NOMO-1 treated with DMSO at 0.1 percent for 48 hours (cell line): ENCODE measurements at regions not wholly inside any gene's neighbourhood (a gene's known extent, or its start where the extent isn't known, plus 50 kb on each side); places are given as distances from the start of the nearest gene placed in this dataset.
A peak's percentile ranks its signal among the peaks of the same experiment; 100 is the strongest.

Experiments used
- DNase-seq: peaks from one replicate; lab custom pipeline; 2025; ENCODE audit not compliant: unreplicated experiment; lab: John Stamatoyannopoulos, UW

DNA sequence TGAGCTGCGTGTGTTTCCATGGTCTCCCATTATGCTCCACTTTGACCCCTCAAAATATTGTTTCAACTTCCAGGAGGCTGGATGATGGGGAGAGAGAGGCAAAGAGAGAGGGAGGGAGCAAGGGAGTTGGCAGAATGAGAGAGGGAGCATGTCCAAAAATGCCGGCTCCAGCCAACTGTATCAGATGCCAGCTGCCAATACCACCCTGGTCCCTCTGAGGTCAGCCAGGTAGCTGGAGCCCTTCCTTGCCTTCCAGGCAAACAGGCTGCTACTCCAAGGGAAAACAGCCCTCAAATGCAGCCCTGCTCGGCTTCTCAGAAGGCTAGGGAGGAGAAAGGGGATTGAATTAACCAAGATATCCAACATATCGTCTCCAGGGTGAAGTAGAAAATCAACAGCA lies 440.0 kb downstream of the TSHZ3 start:
- DNase-seq = no peak

DNA sequence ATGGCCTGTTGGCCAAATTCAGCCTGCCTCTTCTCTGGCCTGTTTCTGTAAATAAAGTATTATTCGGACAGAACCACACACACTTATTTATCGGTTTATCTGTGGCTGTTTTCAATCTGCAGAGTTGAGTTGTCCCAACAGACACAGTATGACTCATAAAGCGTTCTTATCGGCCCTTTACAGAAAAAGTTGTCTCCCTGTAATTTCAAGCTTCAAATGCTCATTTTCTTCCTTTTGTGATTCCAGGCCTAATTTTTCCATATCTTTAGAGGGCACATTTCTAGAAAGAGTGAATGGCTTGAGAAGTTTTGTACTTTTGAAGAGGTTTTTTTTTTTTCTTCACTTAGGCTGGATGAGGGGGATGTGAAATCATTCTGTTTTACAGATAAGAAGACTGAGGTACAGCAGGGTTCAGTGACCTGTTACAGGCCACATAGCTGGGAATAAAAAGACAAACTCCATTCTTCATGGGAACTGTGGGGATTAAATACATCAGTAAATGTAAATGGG lies 440.9 kb downstream of the TSHZ3 start:
- DNase-seq = no peak

DNA sequence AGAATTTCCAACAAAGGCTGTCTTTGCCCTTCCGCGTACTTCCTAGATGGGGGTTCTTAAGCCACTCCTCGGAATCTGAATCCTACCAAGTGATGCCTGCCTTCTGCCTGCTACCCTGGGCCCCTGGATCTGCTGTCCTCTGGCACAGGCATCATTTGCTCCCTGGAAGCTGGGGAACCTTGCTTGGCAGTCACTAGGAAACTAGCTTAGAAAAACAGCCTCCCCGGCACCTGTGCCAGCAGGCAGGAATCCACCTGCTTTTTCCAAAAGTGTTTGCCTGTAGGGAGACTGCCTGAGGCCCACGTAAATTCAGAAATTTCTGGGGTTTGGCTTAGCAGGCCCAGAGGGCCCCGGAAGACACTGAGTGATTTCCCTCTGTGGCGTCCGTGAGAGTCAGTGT lies 442.4 kb downstream of the TSHZ3 start:
- DNase-seq = no peak

DNA sequence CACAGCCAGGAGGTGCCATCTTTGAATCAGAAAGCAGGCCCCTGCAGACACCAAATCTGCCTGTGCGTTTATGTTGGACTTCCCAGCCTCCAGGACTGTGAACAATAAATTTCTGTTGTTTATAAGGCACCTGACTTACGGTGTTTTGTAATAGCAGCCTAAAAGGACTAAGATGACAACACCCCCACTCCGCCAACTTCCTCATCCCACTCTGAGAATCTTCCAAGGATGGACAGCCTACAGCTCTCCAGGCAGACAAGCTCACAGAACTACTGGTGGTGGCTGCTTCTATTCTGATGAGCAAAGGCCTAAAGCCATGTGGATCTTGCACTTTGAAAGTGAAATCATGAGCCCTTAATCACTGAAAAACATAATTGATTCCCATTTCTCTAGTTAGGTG lies 449.2 kb downstream of the TSHZ3 start:
- DNase-seq = no peak

DNA sequence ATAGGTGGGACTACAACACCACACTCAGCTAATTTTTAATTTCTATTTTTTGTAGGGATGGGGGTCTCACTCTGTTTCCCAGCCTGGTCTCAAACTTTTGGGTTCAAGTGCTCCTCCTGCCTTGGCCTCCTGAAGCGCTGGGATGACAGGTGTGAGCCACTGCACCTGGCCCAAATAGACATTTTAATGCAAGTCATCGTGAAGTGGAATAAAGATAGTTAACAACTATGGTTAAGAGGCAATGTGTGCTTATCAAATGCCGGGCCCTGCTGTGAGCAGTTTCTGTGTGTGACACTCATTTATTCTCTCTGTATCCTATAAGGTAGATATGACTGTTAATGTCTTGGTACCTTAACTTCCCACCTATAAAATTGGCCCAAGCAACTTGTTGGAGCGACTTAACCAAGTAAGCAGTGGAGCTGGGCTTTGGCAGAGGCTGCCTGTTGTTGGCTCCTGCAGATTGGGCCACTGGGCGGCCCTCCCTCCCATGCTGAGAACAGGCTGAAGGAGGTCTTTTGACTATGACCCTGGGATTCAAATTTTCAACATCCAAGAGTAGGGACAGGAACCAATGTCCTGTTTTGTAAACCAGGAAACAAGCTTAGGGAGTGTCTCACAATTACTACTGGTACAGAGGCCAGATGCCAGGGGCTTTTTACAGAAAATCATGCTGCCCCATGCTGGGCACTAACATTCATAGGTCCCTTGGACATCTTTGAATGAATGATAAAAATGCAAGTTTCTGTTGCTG lies 450.7 kb downstream of the TSHZ3 start:
- DNase-seq = no peak

DNA sequence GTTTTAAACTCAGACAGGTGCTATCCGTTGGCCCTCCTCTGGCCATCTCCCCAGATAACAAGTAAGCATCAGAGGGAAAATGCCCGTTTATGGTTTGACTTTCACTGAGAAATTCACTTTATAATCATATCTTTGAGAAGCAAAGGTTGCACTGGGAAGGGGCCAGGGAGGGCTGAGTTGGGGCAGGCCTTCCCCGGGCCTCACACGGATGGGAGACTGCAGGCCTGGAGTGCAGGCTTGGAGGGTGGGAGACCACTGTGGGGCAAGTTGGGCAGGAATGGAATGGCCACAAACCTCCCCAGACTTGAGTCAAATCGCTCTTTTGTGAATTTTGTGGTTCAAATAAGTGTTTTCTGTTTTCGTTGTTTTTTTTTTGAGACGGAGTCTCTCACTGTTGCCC lies 451.7 kb downstream of the TSHZ3 start:
- no peak for DNase-seq

DNA sequence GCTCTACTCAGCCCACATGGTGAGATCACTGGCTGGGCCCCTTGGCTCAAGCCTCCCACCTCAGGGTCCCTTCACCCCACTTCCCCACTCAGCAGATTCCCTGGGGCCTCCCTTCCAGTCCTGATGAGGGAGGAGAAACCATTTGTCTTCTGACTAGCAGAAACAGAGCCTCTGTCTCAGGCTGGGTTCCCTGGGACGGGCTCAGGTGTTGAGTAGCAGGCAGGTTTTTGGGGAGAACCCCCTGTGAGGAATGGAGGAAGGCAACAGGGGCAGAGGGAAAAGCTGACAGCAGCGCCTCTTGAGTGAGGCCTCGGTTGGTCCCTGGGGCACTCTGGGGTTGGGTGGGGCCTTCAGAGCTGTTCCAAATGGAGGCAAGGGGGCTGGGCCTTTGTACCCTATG lies 452.2 kb downstream of the TSHZ3 start:
- no peak for DNase-seq

DNA sequence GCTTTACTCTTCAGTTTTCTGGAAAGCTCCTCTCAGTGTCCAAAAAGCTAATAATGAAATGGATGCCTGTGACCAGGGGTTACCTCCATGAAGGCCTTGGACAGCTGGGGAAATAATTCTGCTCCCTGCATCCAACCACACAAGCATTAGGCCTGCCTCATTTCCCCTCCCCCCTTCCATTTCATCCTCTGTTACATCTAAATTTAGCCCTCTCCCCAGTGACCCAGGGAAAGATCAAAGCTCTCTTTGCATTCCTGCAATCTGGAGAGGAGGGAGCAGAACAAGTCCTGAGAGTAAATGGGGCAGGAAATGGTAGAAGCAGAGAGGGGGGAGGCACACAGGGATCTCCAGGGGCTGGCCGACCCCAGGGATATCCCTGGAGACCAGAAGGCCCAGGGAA lies 452.7 kb downstream of the TSHZ3 start:
- no peak for DNase-seq

DNA sequence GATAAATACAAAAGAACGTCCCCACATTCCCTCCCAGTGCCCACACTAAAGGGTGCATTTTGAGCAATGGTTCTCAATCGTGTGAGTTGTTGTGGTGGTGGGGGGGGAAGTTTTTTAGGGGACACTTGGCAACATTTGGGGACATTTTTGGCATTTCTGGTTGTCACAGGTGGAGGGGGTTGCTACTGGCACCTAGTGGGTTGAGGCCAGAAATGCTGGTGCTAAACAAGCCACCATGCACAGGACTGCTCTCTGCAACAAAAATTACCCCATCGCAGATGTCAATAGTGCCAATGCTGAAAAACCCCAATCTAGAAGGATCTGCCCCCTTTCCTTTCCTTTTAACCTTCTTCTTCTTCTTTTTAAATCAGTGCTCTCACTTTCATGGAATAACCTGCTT lies 453.3 kb downstream of the TSHZ3 start:
- DNase-seq = no peak

DNA sequence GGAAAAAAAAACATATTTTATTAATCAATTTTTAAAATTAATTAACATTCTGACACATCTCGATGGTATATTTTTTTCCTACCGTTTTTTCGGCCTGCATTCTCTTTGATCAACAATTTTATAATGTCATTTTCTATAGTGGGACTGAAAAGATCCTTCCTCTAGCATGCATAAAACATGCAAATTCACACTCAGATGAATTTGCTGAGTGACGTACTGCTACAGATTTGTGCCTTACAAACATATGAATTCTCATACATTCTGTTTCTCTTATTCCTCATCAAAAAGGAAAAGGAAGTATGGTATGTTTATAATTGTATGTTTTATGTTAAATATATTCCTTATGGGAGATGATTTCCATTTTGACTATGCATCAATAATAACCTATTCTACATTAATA lies 458.2 kb downstream of the TSHZ3 start:
- no peak for DNase-seq

DNA sequence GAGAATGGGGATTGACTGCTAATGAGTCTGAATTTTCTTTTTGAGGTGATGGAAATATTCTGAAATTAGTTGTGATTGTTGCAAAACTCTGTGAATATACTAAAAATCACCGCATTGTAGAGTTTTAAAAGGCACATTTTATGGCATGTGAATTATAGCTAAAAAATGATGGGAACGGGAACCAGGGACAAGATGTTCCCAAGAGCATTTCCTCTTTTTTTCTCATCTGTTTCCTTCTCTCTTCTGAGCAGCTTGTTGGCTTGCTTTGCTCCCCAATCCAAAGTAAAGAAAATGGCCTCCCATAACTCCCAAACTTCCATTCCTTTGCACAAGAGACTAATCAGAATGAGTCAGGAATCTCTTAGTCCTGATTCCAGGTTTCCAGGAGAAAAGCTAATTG lies 459.2 kb downstream of the TSHZ3 start:
- no peak for DNase-seq

DNA sequence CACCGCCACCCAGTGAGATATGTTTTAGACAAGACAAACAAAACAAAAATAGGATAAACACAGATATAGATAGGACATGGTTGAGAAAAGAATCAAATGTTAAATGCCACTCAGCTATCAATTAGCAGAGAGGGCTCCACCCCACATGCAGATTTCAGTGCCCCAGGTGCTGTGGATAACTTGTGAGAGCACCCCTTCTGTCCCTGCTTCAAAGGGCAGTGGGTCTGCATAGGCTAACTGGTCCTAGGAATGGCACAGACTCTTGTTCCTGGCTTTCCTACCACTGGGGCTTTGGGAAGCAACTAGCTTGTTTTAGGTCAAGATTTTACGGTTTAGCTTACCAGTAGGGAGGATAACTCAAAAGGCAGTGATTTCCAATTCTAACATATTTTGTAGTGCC lies 460.3 kb downstream of the TSHZ3 start:
- no peak for DNase-seq

DNA sequence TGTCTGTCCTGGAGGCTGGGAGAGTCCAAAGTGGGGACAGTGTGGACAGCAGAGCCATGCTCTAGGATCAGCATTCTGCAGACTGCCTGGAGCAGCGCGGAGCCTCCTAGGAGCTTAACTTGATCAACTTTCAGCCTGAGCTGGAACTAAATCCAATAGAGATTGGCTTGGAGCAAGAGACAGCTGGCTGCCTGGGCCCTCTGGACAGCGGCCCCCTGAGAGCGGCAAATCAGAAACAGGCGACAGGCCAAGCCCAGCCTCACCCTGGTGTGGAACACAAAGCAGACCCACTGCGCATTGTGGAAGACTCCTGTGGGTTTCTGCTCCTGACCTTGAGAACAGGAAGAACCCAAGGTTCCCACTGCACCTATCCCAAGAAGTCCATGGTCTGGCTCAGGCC lies 462.2 kb downstream of the TSHZ3 start:
- DNase-seq = no peak

DNA sequence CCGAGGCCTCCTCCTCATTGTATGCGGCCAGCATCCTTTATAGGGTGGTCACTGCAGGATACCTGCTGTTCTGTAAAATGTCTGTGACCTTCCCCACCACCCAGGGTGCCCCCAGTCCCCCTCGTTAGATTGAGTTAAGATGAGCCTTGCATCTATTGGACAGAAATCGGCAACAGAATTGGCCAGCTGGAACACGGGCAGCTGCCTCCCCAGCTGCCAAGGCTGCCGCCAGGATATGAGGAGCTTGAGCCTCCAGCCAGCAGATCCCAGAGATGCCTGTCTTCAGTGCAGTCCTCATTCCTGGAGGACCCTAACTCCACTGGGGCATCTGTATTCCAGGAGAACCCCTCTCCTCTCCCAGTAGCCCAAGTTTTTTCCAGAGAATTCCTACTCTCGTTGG lies 463.0 kb downstream of the TSHZ3 start:
- no peak for DNase-seq

DNA sequence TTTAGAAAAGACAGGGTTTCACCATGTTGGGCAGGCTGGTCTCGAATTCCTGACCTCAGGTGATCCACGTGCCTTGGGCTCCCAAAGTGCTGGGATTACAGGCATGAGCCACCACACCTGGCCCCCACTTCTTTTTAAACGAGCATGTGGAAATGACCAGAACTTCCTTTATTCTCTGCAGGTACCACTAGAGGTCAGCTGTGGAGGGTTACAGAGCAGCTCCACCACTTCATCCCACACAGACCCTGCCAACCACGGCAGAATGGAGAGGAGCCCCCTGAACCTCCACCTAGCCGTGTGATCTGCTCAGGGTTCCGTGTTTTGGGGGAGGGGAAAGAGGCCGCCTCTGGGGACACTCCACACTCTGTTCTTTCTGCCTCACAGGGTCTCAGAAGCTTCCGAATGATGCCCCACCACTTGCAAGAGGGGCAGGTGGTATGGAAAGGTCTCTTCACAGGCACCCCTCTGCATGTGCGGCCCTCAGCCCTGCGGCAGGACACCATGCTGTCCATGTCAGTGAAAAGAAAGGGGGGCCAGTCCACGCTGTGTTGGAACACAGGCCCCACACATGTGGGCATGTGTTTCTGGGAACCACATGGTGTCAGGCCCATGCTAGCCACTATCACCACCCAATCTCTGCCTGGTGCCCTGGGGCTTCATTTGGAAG lies 465.0 kb downstream of the TSHZ3 start:
- no peak for DNase-seq

DNA sequence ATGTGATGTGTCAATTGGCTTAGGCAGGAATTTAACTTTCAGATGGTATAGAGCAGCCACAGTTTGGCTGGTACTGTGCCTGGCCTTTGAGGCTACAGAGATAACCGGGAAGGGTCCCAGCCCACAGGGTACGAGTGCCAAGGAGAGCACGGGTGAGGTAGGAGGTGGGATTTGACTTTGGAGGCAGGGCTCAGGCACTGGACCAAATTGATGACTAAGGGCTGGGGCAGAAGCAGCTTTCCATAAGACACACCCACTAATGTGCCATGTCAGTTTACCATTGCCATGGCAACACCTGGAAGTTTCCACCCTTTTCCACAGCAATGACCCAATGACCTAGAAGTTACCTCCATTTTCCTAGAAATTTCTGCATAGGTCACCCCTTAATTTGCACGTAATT lies 466.2 kb downstream of the TSHZ3 start:
- no peak for DNase-seq

DNA sequence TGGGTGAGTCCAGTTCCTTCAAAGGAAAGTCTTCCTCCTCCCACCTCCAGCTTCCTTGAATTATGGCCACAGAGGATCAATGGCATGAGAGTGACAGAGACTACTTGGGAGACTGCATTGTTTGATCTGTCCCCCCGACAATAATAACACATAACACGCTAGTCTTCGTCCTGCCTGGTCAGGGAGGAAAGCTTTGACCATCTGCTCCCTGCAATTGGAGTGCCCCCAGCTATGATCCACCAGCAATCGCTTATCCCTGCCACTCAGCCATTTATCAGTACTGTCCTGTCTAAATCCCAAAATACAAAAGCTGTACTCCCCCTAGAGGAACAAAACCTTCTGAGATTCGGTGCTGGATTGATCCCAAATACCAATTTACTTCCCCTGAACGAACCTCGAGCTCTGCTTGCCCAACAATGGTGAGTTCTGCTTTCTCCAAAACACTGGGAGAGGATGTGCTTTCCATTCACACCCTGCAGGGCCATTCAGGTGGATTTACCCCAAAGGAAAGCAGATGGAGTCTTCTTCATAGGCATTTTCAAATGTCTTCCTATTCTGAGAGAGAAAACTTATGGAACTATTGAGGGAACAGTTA lies 466.7 kb downstream of the TSHZ3 start:
- DNase-seq = peak; percentile 15

DNA sequence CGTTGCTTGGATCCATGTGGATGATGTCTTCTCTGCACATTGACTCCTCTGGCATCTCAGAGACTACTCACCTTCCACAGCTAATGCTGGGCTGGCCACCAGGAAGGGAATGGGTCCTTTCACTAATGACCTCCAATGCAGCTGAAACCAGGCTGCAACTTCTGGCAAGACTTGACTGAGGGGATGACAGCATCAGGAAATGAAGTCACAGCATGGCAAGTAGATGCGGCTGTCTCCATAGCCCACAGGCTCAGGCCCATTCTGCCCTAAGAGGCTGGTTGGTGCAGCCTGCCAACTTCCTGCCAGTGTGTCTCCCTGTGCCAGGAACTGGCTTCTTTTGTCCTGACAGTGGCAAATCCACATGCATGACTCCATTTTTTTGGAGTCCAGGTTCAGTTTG lies 467.3 kb downstream of the TSHZ3 start:
- no peak for DNase-seq

DNA sequence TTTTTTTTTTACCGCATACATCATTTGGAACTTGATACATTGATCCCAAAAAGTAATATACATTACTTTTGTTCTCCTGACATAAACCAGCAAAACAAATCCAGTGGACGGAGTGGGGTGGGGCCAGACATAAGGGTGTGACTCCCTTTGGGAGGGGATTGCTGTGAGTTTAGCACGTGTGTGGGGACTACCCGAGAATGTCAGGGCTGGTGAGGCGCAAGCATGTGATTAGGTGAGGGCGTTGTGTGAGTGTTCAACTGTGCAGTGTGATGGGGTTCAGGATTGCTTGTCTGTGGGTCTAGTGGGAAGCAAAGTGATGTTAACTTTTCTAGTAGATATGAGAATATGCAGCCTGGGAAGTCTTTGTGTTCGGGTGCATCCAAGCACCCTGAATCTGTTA lies 468.0 kb downstream of the TSHZ3 start:
- DNase-seq = no peak

DNA sequence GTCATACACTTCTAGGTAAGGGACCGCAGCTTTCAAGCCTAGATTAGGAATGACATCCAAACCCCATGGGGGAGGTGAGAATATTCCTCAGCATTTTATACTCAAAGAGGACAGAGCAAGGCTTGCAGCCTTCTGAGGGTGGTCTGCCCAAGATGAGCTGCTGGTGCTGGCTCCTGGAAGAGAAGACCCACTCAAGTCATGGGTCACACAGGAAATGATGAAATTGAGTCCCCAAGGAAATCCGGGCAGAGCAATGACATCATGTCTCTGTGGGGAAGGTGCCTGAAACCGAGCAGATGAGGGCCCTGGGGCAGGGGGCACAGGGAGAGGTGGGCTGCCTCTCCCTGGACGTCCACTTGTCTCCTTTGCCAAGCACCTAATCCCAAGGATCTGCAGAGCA lies 468.7 kb downstream of the TSHZ3 start:
- no peak for DNase-seq

DNA sequence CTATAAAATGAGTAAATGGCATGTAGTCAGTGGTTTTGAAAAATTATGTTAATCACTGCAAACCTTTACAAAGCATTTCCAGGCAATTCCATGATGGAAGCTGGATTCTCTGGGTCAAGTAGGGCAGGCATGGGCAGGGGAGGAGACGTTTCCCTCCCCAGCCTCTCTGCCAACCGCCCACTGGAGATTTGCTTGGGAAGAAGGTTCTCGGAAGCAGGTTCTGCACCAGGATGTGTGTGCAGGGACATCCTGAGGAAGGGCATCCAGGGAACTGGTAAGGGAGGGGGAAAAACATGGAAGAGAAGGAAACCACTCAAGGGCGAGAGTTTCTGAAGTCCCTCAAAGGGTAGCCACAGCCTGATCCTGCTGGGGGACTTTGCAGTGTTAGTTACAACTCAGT lies 469.1 kb downstream of the TSHZ3 start:
- DNase-seq = no peak

DNA sequence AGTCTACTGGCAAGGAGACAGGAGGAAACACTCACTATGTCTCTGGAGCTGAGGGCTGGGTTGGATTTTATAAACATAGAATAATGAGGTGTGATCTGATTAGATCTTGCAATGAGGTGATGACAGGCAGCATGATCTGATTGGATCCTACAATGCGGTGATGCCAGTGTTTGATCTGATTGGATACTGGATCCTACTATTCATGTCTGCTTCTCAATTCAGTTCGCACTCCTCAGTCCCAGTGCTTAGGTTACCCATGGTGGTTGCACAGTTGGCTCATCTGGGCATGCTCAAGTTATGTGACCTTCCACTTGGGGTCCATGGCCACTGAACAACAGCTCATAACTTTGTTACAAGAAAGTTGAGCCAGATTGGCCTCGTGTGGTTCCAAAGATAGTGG lies 469.5 kb downstream of the TSHZ3 start:
- no peak for DNase-seq
